HG03196 (cell line): ENCODE measurements at regions not wholly inside any gene's neighbourhood (a gene's known extent, or its start where the extent isn't known, plus 50 kb on each side); places are given as distances from the start of the nearest gene placed in this dataset.

ENCODE experiments used
- ATAC-seq: cut with Tn5 transposase; IDR thresholded peaks from one replicate; pipeline ENCODE4 v1.9.1; 2021; ENCODE audit not compliant: unreplicated experiment

GRCh38 chr12:42648061-42648460, 58.5 kb upstream of the PRICKLE1 start:
- no peak for ATAC-seq

- no peak for ATAC-seq
Observed at GRCh38 chr12:42643881-42644579, 54.5 kb upstream of the PRICKLE1 start.

- ATAC-seq: no peak
Observed at GRCh38 chr12:42641221-42641885, 51.8 kb upstream of the PRICKLE1 start.

GRCh38 chr12:42640391-42640790, 50.8 kb upstream of the PRICKLE1 start:
- no peak for ATAC-seq

GRCh38 chr12:42639556-42639955, 50.0 kb upstream of the PRICKLE1 start:
- ATAC-seq: no peak
